AG10803 (cell line): ENCODE measurements at regions not wholly inside any gene's neighbourhood (a gene's known extent, or its start where the extent isn't known, plus 50 kb on each side); places are given as distances from the start of the nearest gene placed in this dataset.

Experiments
- DNase-seq: peaks from one replicate; pipeline ENCODE4 v3.0.0; 2010; ENCODE audit warnings: low read depth
- H3K4me3 ChIP-seq: 2 replicates; pipeline ENCODE4 v1.5.1; 2011; ENCODE audit warnings: mild to moderate bottlenecking, low read length, control low read depth
- TF ChIP-seq, protein P1 (sequence below): conservative IDR thresholded peaks from 2 replicates; pipeline ENCODE4 v1.5.1; 2011; ENCODE audit warnings: mild to moderate bottlenecking, low read length, control low read depth, inconsistent platforms

DNA sequence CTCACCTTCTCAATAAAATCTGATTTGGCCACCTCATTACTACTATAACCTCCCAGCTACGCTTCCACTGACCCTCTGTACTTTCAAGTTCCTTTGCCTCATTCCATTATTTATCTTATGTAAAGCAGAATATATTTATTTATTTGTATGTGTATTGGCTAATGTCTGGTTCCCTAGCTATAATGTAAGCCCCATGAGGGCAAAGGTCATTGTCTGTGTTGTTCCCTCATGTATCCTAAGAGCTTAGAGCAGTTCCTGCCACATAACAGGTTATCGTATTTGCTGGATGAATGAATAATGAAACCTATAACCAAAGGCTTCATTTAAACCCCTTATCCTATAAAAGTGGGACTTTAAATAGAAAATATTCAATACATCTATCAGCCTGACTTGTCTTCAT lies 77.9 kb upstream of the DPT start:
- DNase-seq, result no peak
- H3K4me3 ChIP-seq, result no peak overlapping the region
- TF ChIP-seq, protein P1, sequence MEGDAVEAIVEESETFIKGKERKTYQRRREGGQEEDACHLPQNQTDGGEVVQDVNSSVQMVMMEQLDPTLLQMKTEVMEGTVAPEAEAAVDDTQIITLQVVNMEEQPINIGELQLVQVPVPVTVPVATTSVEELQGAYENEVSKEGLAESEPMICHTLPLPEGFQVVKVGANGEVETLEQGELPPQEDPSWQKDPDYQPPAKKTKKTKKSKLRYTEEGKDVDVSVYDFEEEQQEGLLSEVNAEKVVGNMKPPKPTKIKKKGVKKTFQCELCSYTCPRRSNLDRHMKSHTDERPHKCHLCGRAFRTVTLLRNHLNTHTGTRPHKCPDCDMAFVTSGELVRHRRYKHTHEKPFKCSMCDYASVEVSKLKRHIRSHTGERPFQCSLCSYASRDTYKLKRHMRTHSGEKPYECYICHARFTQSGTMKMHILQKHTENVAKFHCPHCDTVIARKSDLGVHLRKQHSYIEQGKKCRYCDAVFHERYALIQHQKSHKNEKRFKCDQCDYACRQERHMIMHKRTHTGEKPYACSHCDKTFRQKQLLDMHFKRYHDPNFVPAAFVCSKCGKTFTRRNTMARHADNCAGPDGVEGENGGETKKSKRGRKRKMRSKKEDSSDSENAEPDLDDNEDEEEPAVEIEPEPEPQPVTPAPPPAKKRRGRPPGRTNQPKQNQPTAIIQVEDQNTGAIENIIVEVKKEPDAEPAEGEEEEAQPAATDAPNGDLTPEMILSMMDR, result no peak

DNA sequence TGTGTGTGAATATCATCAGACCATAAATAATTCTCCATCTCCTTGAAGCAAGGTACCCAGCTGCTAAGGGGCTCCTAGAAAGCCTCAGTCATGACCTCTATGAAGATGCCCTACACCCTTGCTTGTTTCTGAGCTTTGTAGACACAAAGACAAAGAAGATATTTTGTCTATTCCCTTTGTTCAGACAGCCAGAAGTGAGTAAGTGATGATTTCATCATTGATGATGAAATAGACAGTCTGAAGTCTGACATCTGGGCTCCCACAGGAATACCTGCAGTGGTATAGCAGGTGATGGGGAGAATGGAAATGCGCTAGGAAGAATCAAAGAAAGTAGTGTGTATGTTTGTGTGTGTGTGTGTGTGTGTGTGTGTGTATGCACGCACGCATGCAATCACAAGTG lies 82.2 kb upstream of the DPT start:
- TF ChIP-seq, protein P1, result no peak
- no peak overlapping the region for H3K4me3 ChIP-seq
- no peak for DNase-seq

DNA sequence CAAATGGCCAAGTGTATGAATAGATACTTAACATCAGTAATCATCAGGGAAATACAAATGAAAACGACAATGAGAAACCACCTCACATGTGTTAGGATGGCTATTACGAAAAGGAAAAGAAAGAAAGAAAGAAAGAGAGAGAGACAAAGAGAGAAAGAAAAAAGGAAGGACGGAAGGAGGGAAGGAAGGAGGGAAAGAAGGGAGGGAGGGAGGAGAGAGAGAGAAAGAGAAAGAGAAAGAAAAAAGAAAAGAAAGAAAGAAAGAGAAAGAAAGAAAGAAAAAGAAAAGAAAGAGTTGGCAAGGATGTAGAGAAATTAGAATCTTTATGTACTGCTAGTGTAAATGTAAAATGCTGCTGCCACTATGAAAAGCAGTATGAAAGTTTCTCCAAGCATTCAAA lies 90.7 kb upstream of the DPT start:
- TF ChIP-seq, protein P1, result no peak
- H3K4me3 ChIP-seq, result no peak overlapping the region

DNA sequence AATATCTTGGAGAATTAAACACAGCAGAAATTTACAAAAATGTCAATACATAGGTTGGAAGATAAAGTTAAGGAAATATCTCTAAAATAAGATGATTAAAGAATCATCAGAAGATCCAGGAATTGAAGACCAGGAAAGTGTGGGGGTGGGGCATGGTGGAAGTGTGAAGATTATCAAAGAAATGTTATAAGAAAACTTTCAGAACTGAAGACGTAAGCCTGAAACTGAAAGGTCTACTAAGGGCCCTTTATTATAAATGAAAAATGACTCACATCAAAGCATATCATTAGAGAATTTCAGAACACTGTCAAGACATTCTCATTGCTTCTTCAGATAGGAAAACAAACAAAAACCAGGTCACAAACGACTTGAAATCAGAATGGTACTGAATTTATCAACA lies 92.4 kb upstream of the DPT start:
- TF ChIP-seq, protein P1, result no peak
- no peak for DNase-seq
- no peak overlapping the region for H3K4me3 ChIP-seq

More for the DNA sequence above, 90.7 kb upstream of the DPT start:
- no peak for DNase-seq

DNA sequence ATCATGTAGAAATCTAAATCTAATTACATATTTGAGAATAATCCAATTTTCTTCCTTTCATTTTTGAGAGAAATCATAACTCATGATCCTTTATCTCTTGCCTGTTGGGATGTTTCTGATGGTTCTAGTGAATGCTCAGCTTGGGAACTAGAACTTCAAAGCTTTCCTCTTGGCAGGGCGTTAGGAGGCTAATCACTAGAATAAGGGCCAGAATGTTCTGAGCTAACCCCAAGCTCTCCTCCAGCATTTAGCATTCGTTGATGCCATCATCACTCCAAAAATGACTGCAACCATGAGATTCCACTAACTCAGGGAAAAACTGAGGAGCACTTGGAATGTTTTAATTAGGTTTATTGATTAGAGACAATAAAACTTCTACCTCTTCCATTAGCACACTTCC lies 93.9 kb upstream of the DPT start:
- no peak for DNase-seq
- TF ChIP-seq, protein P1, result no peak
- H3K4me3 ChIP-seq, result no peak overlapping the region

DNA sequence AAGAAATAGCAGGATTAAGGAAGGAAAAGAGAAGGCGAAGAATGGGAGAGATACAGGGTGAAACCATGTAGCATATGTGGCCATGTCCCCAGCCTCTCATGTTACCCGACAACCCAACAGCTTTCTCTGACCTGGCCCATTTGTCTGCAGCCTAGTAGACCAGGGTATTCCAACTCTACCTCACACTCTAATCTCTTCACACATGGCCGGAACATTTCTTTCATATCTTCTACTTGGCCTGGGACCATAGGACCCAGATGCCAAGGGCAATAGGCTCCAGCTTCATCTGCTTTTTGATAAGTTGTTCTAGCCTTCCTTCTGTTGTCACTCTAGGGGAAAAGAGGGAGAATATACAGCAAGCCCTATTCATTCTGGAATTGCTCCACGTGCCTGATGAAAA lies 95.0 kb upstream of the DPT start:
- TF ChIP-seq, protein P1, result no peak

DNA sequence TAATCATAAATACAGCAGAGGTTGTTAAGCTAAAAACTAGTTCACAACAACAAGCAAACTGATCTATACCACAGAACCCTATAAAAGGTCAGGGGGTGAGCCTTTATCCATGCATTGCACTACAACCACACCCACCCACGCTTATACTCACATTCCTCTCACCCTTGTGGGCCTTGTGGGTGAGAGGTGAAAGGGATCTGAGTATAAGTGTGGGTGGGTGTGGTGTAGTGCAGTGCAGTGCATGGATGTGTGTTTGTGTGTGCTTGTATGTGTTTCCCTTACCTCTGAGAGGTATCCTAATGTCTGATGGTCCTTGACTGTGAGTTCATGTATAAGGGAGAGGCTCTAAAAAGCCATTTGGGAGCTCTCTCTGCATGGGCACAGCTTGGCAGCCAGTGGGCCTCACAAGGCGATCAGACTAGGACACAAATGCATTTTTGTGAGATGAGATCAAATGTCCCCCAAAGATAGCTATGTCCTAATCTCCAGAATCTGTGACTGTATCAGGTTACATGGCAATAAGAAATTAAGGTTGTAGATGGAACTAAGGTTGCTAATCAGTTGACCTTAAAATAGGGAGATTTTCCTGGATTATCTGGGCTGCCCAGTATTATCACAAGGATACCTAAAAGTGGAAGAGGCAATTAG lies 95.5 kb upstream of the DPT start:
- TF ChIP-seq, protein P1, result no peak
- DNase-seq, result no peak
- H3K4me3 ChIP-seq, result no peak overlapping the region

More for the DNA sequence above, 95.0 kb upstream of the DPT start:
- no peak for DNase-seq
- no peak overlapping the region for H3K4me3 ChIP-seq
